AG04449 (cell line): ENCODE measurements at regions not wholly inside any gene's neighbourhood (a gene's known extent, or its start where the extent isn't known, plus 50 kb on each side); places are given as distances from the start of the nearest gene placed in this dataset.

Source experiments
- CTCF ChIA-PET: fragments of 350-600 bp; formaldehyde crosslinking; extraction: SDS; loops from one replicate; lab custom pipeline; 2021; ENCODE audit warnings: antibody characterized with exemption; lab: Yijun Ruan, JAX
- POLR2A ChIA-PET: fragments of 400-600, 350-600 bp; formaldehyde crosslinking; extraction: SDS; loops from one replicate; lab custom pipeline; 2020; ENCODE audit warnings: antibody characterized with exemption, inconsistent platforms; lab: Yijun Ruan, JAX
- DNase-seq: peaks from one replicate; pipeline ENCODE4 v3.0.0-alpha.2; 2010; ENCODE audit warnings: low read depth, low spot score
- H3K4me3 ChIP-seq: 2 replicates; pipeline ENCODE4 v1.5.1; 2011; ENCODE audit warnings: low read depth, mild to moderate bottlenecking, control low read depth, low read length
- TF ChIP-seq, protein P1 (sequence below): IDR thresholded peaks from one replicate; pipeline ENCODE4 v1.5.1; 2011; ENCODE audit warnings: mild to moderate bottlenecking, moderate library complexity, low read length, control low read depth, inconsistent platforms; ENCODE audit not compliant: insufficient read depth; ENCODE audit errors: missing control alignments

DNA sequence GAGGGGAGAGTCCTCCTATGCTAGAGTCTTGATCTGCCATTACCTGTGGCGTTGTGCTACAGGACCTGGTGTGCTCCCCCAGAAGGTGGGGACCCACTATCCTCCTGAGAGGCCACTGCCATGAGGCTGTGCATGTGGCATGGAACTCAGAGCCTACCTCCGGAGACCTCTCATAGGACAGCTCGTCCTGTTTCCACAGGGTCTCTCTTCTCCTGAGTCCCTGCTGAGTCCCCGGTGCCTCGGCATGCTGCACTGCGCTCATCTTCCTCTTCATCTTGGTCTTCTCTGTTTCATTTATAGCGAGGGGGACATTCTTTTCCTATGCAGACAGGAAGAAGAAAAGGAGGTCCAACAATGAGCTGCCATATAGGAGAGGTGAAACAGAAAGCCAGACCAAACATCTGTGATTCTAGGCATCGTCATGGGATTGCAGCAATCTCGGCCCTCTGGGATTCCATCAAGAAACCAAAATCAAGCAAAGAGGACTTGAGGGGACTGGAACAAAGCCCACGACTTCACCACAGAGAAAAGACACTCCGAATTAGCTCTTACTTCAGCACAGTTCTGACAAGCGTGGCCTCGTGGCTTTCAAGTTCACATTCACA is 83.7 kb downstream of the KCNF1 start:
- no peak for DNase-seq
- TF ChIP-seq, protein P1, sequence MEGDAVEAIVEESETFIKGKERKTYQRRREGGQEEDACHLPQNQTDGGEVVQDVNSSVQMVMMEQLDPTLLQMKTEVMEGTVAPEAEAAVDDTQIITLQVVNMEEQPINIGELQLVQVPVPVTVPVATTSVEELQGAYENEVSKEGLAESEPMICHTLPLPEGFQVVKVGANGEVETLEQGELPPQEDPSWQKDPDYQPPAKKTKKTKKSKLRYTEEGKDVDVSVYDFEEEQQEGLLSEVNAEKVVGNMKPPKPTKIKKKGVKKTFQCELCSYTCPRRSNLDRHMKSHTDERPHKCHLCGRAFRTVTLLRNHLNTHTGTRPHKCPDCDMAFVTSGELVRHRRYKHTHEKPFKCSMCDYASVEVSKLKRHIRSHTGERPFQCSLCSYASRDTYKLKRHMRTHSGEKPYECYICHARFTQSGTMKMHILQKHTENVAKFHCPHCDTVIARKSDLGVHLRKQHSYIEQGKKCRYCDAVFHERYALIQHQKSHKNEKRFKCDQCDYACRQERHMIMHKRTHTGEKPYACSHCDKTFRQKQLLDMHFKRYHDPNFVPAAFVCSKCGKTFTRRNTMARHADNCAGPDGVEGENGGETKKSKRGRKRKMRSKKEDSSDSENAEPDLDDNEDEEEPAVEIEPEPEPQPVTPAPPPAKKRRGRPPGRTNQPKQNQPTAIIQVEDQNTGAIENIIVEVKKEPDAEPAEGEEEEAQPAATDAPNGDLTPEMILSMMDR: no peak
- no peak overlapping the region for H3K4me3 ChIP-seq
- POLR2A ChIA-PET: no interaction called here
- CTCF ChIA-PET: no interaction called here

DNA sequence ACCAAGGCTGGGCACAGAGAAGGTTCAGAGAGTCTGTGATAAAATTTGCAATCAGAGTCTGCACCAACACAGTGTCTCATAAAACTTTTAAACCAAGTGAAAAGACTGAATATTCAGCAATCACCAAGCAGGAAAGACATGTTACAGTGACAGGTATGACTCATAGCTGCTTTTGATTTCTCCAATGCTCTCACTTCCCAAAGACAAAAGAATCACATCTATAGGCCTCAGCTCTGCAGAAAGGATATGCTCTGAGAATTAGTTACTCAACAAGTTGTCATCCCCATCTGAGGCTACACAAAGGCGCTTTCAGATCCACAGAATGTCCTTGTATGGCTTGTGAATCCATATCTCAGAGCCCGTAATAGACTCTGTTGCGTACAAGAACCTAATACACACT is 92.5 kb downstream of the KCNF1 start:
- POLR2A ChIA-PET: no interaction called here
- no peak overlapping the region for H3K4me3 ChIP-seq
- TF ChIP-seq, protein P1: no peak
- DNase-seq: no peak
- CTCF ChIA-PET: no interaction called here

DNA sequence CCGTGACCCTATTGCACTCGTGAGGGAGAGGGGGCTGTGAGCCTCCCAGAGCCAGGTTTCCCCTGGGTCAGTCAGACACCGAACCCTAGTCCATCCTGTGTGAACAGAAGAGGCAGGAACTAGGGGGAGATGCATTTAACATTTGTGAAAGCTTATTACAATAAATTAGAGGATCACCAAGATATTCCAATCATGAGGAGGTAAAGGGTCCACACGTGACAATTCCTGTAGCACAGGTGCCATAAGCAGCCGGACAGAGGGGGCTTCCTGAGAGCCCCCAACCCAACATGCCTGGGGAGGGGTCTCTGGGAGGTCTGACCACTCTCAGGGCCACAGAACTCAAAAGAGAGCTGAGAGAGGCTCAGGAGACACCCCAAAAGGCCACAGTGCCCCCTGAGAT is 93.3 kb downstream of the KCNF1 start:
- POLR2A ChIA-PET: no interaction called here
- CTCF ChIA-PET: interaction anchor here (1.1 to 2.0 kb wide), 2 partner anchors 12 to 120 kb away, joined by 4 read pairs; no protein-coding TSS in a partner anchor
- H3K4me3 ChIP-seq: no peak overlapping the region
- TF ChIP-seq, protein P1: no peak
- no peak for DNase-seq

DNA sequence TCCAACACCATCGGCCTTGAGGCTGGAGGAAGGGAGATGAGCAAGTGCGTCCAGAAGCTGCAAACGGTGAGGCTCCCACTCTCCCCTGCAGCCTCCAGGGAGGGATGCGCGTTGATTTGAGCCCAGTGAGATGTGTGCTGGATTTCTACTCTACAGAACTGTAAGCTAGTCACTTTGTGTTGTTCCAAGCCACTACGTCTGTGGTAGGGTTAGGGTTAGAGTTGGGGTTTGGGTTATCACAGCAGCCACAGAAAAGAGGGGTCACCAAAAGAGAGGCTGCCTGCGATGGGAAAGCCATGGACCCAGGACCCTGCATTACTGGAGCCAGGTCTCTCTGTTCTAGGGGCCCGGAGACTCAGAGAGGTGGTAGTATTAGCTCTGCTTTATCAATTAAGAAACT is 94.5 kb downstream of the KCNF1 start:
- H3K4me3 ChIP-seq: no peak overlapping the region
- DNase-seq: no peak
- ChIA-PET CTCF (interaction anchor here (2.0 kb wide), 1 partner anchor 10 kb away, joined by 4 read pairs; no protein-coding TSS in a partner anchor), POLR2A (no interaction called here)
- TF ChIP-seq, protein P1: no peak

DNA sequence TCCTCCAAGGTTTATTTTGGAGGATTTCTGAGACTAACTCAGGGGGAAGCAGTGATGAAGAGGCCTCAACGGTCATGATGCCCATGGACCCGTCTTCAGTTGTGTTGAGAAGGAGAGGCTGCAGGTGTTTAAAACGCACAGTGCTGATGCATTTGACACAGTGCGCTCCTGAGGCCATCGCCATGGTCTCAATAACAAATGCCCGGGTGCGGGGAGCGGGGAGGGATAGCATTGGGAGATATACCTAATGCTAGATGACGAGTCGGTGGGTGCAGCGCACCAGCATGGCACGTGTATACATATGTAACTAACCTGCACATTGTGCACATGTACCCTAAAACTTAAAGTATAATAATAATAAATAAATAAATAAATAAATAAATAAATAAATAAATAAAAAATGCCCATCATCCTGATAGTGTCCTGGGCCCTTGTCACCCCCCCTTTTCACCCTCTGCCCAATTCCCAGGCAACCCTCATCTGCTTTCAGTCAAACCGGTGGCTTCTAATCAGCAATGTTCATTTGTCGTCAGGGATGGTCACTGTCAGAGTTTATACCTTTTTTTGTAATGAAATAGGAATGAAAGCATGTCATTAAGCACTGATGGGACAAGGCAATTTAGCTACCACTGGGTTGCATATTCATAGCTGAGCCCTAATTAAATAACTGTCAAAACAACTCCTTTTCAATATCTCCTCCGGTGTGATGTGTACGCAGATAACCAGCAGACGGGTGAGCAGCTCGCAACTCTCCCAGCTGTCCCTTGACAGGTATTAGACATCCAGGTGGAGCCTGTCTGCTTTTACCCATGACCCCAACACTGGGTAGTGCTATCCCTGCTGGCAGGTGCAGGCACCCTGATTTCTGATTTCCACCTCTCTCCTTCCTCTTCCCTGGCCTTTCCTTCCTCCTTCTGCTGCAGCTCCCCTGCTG is 95.9 kb downstream of the KCNF1 start:
- POLR2A ChIA-PET: no interaction called here
- CTCF ChIA-PET: no interaction called here
- DNase-seq: no peak

More for the DNA sequence above, 95.9 kb downstream of the KCNF1 start:
- TF ChIP-seq, protein P1: no peak
- no peak overlapping the region for H3K4me3 ChIP-seq
